OCI-LY3 (cell line): ENCODE measurements at regions not wholly inside any gene's neighbourhood (a gene's known extent, or its start where the extent isn't known, plus 50 kb on each side); places are given as distances from the start of the nearest gene placed in this dataset.

Experiments
- H2AFZ ChIP-seq: fragments of 200-600, 300-600 bp; shearing (Covaris generic); 2 replicates; pipeline ENCODE4 v1.6.0; 2014; ENCODE audit warnings: antibody characterized with exemption, low read depth, low read length
- H3K27ac ChIP-seq: fragments of 200-600, 300-600 bp; sonication (generic); 2 replicates; pipeline ENCODE4 v1.5.1; 2014; ENCODE audit warnings: mild to moderate bottlenecking, low read length, moderate library complexity, mixed read lengths
- H3K27me3 ChIP-seq: fragments of 200-600, 300-600 bp; sonication (generic); 2 replicates; pipeline ENCODE4 v1.6.1; 2014; ENCODE audit warnings: low read depth, low read length, mixed read lengths
- H3K36me3 ChIP-seq: fragments of 200-600, 300-600 bp; sonication (generic); replicated peaks from 2 replicates; pipeline ENCODE3; 2014; ENCODE audit warnings: low read depth, low read length, mixed read lengths
- H3K4me1 ChIP-seq: fragments of 300-600, 200-600 bp; sonication (generic); 2 replicates; pipeline ENCODE4 v1.6.1; 2014; ENCODE audit warnings: low read length, mixed read lengths
- H3K4me2 ChIP-seq: fragments of 200-600, 300-600 bp; sonication (generic); 2 replicates; pipeline ENCODE4 v1.6.1; 2014; ENCODE audit warnings: low read length, mixed read lengths
- H3K4me3 ChIP-seq: fragments of 300-600, 200-600 bp; sonication (generic); 2 replicates; pipeline ENCODE4 v1.5.1; 2014; ENCODE audit warnings: antibody characterized with exemption, mild to moderate bottlenecking, low read length, moderate library complexity
- H3K79me2 ChIP-seq: fragments of 300-600, 200-600 bp; shearing (Covaris generic); 2 replicates; pipeline ENCODE4 v1.6.1; 2014; ENCODE audit warnings: mild to moderate bottlenecking, low read length, mixed read lengths
- H3K9ac ChIP-seq: fragments of 300-600, 200-600 bp; shearing (Covaris generic); 2 replicates; pipeline ENCODE4 v1.6.0; 2014; ENCODE audit warnings: mild to moderate bottlenecking, low read length, moderate library complexity
- H3K9me3 ChIP-seq: fragments of 200-600, 300-600 bp; shearing (Covaris generic); 2 replicates; pipeline ENCODE4 v1.6.1; 2014; ENCODE audit warnings: low read length, mixed read lengths; ENCODE audit not compliant: insufficient read depth
- H4K20me1 ChIP-seq: fragments of 200-600, 300-600 bp; sonication (generic); 2 replicates; pipeline ENCODE4 v1.6.1; 2016; ENCODE audit warnings: low read length, mixed read lengths; ENCODE audit not compliant: insufficient read depth
- EZH2phosphoT487 ChIP-seq: fragments of 200-600 bp; shearing (Covaris generic); IDR thresholded peaks from 2 replicates; pipeline ENCODE4 v1.6.1; 2018; ENCODE audit warnings: antibody characterized with exemption, mixed run types, low read depth
- TF ChIP-seq, protein P1 (sequence below): fragments of 200-600, 300-600 bp; sonication (generic); IDR thresholded peaks from 2 replicates; pipeline ENCODE4 v1.5.1; 2014; ENCODE audit warnings: antibody characterized with exemption, low read length, low read depth

DNA sequence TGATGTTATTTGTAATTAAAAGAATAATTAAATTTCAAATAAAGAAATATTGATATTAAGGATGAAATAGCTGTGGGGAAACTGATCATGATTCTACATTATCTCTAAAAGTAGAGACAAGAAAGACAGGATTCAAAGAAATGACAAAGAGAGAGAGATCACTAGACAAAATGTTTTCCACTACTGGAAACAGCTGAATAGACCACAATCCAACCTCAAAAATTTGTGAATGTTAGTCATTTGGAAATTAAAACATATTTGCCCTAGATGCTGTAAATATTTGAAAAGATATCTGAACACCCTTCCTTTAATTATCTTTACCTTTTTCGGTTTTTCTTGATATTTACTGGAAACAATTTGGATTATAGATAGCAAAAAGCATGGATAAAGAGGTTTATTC, 414.9 kb downstream of the CENPC start:
- no peaks in the 10 kb centered on the region for H4K20me1 ChIP-seq
- H3K4me2 ChIP-seq, result no peak overlapping the region
- H3K79me2 ChIP-seq, result no peaks in the 10 kb centered on the region
- H3K9ac ChIP-seq, result no peak overlapping the region
- H3K27me3 ChIP-seq, result no peaks in the 10 kb centered on the region
- H3K4me1 ChIP-seq, result peaks cover 12% of the 10 kb centered on the region
- H3K9me3 ChIP-seq, result no peaks in the 10 kb centered on the region
- no peak overlapping the region for H2AFZ ChIP-seq
- no peak overlapping the region for H3K27ac ChIP-seq
- no peaks in the 10 kb centered on the region for H3K36me3 ChIP-seq
- TF ChIP-seq, protein P1, sequence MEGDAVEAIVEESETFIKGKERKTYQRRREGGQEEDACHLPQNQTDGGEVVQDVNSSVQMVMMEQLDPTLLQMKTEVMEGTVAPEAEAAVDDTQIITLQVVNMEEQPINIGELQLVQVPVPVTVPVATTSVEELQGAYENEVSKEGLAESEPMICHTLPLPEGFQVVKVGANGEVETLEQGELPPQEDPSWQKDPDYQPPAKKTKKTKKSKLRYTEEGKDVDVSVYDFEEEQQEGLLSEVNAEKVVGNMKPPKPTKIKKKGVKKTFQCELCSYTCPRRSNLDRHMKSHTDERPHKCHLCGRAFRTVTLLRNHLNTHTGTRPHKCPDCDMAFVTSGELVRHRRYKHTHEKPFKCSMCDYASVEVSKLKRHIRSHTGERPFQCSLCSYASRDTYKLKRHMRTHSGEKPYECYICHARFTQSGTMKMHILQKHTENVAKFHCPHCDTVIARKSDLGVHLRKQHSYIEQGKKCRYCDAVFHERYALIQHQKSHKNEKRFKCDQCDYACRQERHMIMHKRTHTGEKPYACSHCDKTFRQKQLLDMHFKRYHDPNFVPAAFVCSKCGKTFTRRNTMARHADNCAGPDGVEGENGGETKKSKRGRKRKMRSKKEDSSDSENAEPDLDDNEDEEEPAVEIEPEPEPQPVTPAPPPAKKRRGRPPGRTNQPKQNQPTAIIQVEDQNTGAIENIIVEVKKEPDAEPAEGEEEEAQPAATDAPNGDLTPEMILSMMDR, result no peak
- TF ChIP-seq EZH2phosphoT487, result no peak
- no peak overlapping the region for H3K4me3 ChIP-seq

DNA sequence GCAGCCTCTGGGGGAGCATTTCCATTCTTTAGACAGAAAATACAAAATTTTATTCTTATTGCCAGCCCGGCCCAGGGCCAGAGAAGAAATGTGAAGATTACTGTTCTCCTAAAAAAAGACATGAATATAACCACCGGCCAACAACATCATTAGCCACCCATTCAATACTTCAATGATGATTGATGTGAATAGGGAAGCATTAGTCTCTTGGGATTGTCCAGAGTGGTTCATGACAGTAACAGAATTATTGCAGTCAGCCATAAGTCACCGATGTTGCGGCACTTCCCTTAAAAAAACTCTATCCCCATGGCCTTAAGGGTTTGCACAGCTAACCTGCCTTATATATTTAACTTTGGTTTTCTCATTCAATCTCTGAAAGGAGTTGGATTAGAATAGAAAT, 418.7 kb downstream of the CENPC start:
- no peaks in the 10 kb centered on the region for H3K36me3 ChIP-seq
- no peak overlapping the region for H3K4me3 ChIP-seq
- H4K20me1 ChIP-seq, result no peaks in the 10 kb centered on the region
- H3K79me2 ChIP-seq, result no peaks in the 10 kb centered on the region
- H3K4me2 ChIP-seq, result no peak overlapping the region
- H2AFZ ChIP-seq, result no peak overlapping the region
- TF ChIP-seq EZH2phosphoT487, result no peak
- no peaks in the 10 kb centered on the region for H3K27me3 ChIP-seq
- no peaks in the 10 kb centered on the region for H3K9me3 ChIP-seq
- H3K27ac ChIP-seq, result no peak overlapping the region
- H3K9ac ChIP-seq, result no peak overlapping the region
- peaks cover 15% of the 10 kb centered on the region for H3K4me1 ChIP-seq

DNA sequence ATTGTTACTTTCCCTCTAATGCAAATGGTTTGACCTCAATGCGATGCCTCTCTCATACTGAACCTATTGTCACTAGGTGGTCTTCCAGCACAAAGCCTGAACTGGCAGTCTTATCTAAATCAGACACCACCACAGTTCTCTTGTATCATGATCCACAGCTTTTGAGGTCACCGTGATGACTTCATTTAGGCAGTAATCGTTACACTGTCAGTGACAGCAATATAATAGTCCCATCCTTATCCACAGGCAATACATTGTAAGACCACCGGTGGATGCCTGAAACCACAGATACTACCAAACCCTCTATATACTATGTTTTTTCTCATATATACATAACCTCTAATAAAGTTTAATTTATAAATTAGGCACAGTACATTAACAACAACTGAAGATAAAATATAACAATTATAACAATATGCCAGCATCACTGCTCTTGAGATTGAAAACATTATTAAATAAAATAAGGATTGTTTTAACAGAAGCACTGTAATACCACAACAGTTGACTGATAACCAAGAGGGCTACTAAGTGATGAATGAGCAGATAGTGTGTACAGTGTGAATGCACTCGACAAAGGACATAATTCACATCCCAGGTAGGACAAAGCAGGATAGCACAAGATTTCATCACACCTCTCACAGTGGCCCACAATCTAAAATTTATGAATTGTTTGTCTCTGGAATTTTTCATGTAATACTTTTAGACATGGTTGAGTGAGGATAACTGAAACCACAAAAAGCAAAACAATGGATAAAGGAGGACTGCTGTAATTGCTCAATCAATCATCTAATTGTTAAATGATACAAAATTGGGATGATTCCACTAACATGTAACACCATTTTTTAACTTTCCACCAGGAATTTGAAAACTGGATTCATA, 419.4 kb downstream of the CENPC start:
- Histone ChIP-seq H2AFZ (no peak overlapping the region), H3K4me2 (no peak overlapping the region), H3K9me3 (no peaks in the 10 kb centered on the region), H3K79me2 (no peaks in the 10 kb centered on the region), H3K4me1 (peaks cover 8% of the 10 kb centered on the region), H3K4me3 (no peak overlapping the region), H3K27ac (no peak overlapping the region), H3K36me3 (no peaks in the 10 kb centered on the region), H3K27me3 (no peaks in the 10 kb centered on the region), H4K20me1 (no peaks in the 10 kb centered on the region), H3K9ac (no peak overlapping the region)
- no peak for TF ChIP-seq EZH2phosphoT487
- TF ChIP-seq, protein P1, result no peak

DNA sequence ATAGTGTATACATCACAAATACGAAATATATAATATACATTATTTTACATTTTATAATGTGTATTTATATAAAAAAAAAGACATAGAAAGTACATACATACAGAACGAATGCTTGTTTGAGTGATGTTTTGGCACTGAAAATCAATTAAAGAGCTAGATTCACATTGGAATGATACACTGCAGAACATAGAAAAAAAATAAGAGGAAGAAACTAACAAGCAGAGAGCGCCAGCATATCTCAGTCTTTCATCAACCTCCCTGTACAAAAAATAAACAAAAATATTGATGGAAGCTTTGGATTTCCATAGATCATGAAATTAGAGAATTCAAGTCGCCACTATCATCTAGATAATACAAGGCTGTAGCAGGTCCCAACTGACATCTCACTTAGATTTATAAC, 420.6 kb downstream of the CENPC start:
- TF ChIP-seq, protein P1, result no peak
- TF ChIP-seq EZH2phosphoT487, result no peak
- Histone ChIP-seq H3K27me3 (no peaks in the 10 kb centered on the region), H3K9ac (no peak overlapping the region), H4K20me1 (no peaks in the 10 kb centered on the region), H3K4me1 (peaks cover 3% of the 10 kb centered on the region), H3K4me3 (no peak overlapping the region), H3K4me2 (no peak overlapping the region), H3K36me3 (no peaks in the 10 kb centered on the region), H3K27ac (no peak overlapping the region), H3K9me3 (no peaks in the 10 kb centered on the region), H3K79me2 (no peaks in the 10 kb centered on the region), H2AFZ (no peak overlapping the region)
